IMR-90 (cell line): ENCODE measurements at regions not wholly inside any gene's neighbourhood (a gene's known extent, or its start where the extent isn't known, plus 50 kb on each side); places are given as distances from the start of the nearest gene placed in this dataset.

Experiments used
- ATAC-seq: fragments of 200-7000 bp; cut with Tn5 transposase; 2 replicates; pipeline ENCODE4 v1.9.1; 2020; ENCODE audit warnings: low read depth, mild to moderate bottlenecking, moderate library complexity
- BruUV-seq: library from RNA; stranded (reverse); fragments of 400-500 nt; replicated peaks from 2 replicates; lab custom pipeline; 2021; lab: Mats Ljungman, UMichigan
- CTCF ChIA-PET: fragments of 300-600 bp; formaldehyde crosslinking; extraction: SDS; loops from one replicate; lab custom pipeline; 2021; ENCODE audit warnings: antibody characterized with exemption; lab: Yijun Ruan, JAX
- POLR2A ChIA-PET: fragments of 300-600 bp; sonication (Branson Sonifier 250); formaldehyde crosslinking; loops from one replicate; lab custom pipeline; 2022; ENCODE audit warnings: antibody characterized with exemption; ENCODE audit not compliant: unreplicated experiment; lab: Charles Lee
- DNase-seq: peaks from one replicate; pipeline ENCODE4 v3.0.0; 2013
- H2AFZ ChIP-seq: replicated peaks from 2 replicates; pipeline ENCODE3; 2013; ENCODE audit warnings: low read length, mild to moderate bottlenecking; ENCODE audit not compliant: poor library complexity
- H2AK5ac ChIP-seq: 2 replicates; pipeline ENCODE4 v1.6.1; 2013; ENCODE audit warnings: low read depth, low read length, inconsistent platforms
- H2AK9ac ChIP-seq: replicated peaks from 2 replicates; pipeline ENCODE3; 2013; ENCODE audit warnings: mild to moderate bottlenecking, low read depth, low read length, moderate library complexity; ENCODE audit not compliant: poor library complexity
- H2BK120ac ChIP-seq: 2 replicates; pipeline ENCODE4 v1.6.1; 2013; ENCODE audit warnings: low read depth, low read length, inconsistent platforms
- H2BK15ac ChIP-seq: 3 replicates; pipeline ENCODE4 v1.6.1; 2013; ENCODE audit warnings: low read depth, low read length, inconsistent platforms
- H2BK20ac ChIP-seq: 2 replicates; pipeline ENCODE4 v1.6.1; 2013; ENCODE audit warnings: low read depth, mild to moderate bottlenecking, inconsistent platforms, low read length, moderate library complexity
- H2BK5ac ChIP-seq: 2 replicates; pipeline ENCODE4 v1.6.1; 2013; ENCODE audit warnings: mild to moderate bottlenecking, low read depth, low read length, inconsistent platforms; ENCODE audit not compliant: poor library complexity, severe bottlenecking
- H3K14ac ChIP-seq: replicated peaks from 2 replicates; pipeline ENCODE4 v1.6.1; 2013; ENCODE audit warnings: low read depth, low read length, inconsistent platforms
- H3K18ac ChIP-seq: 2 replicates; pipeline ENCODE4 v1.6.1; 2013; ENCODE audit warnings: low read depth, low read length, control low read depth
- H3K23ac ChIP-seq: 2 replicates; pipeline ENCODE4 v1.6.1; 2013; ENCODE audit warnings: low read depth, low read length, inconsistent platforms
- H3K27ac ChIP-seq: 2 replicates; pipeline ENCODE4 v1.5.1; 2013; ENCODE audit warnings: mild to moderate bottlenecking, control low read depth, low read length; ENCODE audit not compliant: insufficient read depth
- H3K27me3 ChIP-seq: 2 replicates; pipeline ENCODE4 v1.6.1; 2013; ENCODE audit warnings: low read length; ENCODE audit not compliant: control insufficient read depth, insufficient read depth
- H3K36me3 ChIP-seq: 2 replicates; pipeline ENCODE4 v1.6.1; 2013; ENCODE audit warnings: low read length, mixed read lengths; ENCODE audit not compliant: control insufficient read depth, insufficient read depth
- H3K4ac ChIP-seq: 2 replicates; pipeline ENCODE4 v1.6.1; 2013; ENCODE audit warnings: low read depth, low read length, inconsistent platforms
- H3K4me1 ChIP-seq: 2 replicates; pipeline ENCODE4 v1.6.1; 2013; ENCODE audit warnings: low read length, mixed read lengths; ENCODE audit not compliant: control insufficient read depth, insufficient read depth
- H3K4me2 ChIP-seq: 2 replicates; pipeline ENCODE4 v1.6.1; 2013; ENCODE audit warnings: low read depth, mild to moderate bottlenecking, control low read depth, low read length, moderate library complexity
- H3K4me3 ChIP-seq: 2 replicates; pipeline ENCODE4 v1.5.1; 2013; ENCODE audit warnings: low read depth, mild to moderate bottlenecking, control low read depth, low read length, moderate library complexity; ENCODE audit not compliant: insufficient read depth
- H3K56ac ChIP-seq: 2 replicates; pipeline ENCODE4 v1.6.1; 2013; ENCODE audit warnings: low read length, inconsistent platforms; ENCODE audit not compliant: insufficient read depth; ENCODE audit errors: extremely low read depth
- H3K79me1 ChIP-seq, 2 experiments: 2 replicates each; pipeline ENCODE4 v1.6.1; 2013; ENCODE audit warnings: low read length in 2 of 2, inconsistent platforms in 1 of 2, low read depth in 1 of 2
- H3K9ac ChIP-seq: 2 replicates; pipeline ENCODE4 v1.6.1; 2013; ENCODE audit warnings: low read depth, low read length, control low read depth
- H3K9me1 ChIP-seq: 2 replicates; pipeline ENCODE4 v1.6.1; 2013; ENCODE audit warnings: low read length, inconsistent platforms; ENCODE audit not compliant: insufficient read depth
- H3K9me3 ChIP-seq: 2 replicates; pipeline ENCODE4 v1.6.1; 2013; ENCODE audit warnings: low read length; ENCODE audit not compliant: control insufficient read depth, insufficient read depth
- H4K20me1 ChIP-seq: 2 replicates; pipeline ENCODE4 v1.6.1; 2013; ENCODE audit warnings: low read length, inconsistent platforms; ENCODE audit not compliant: insufficient read depth
- H4K5ac ChIP-seq: 2 replicates; pipeline ENCODE4 v1.6.1; 2013; ENCODE audit warnings: mild to moderate bottlenecking, low read depth, low read length, control low read depth
- H4K8ac ChIP-seq, 2 experiments: 2 replicates each; pipeline ENCODE4 v1.6.1; 2013; ENCODE audit warnings: low read depth in 2 of 2, low read length in 2 of 2, control low read depth in 1 of 2, inconsistent platforms in 1 of 2
- H4K91ac ChIP-seq: 2 replicates; pipeline ENCODE4 v1.6.1; 2013; ENCODE audit warnings: low read depth, low read length, inconsistent platforms; ENCODE audit not compliant: insufficient read depth
- BHLHE40 ChIP-seq: fragments of 150-350 bp; IDR thresholded peaks from 2 replicates; pipeline ENCODE4 v1.6.1; 2016; ENCODE audit warnings: mild to moderate bottlenecking, low read depth, low read length
- CEBPB ChIP-seq: IDR thresholded peaks from 2 replicates; pipeline ENCODE4 v1.6.1; 2012; ENCODE audit warnings: low read depth, low read length, improper control_type of control experiment
- CHD1 ChIP-seq: IDR thresholded peaks from 2 replicates; pipeline ENCODE4 v1.6.1; 2012; ENCODE audit warnings: low read depth, low read length, improper control_type of control experiment
- CTCF ChIP-seq: conservative IDR thresholded peaks from 2 replicates; pipeline ENCODE4 v1.5.1; 2012; ENCODE audit warnings: mild to moderate bottlenecking, low read depth, low read length, improper control_type of control experiment
- ELK1 ChIP-seq: fragments of 150-350 bp; IDR thresholded peaks from 2 replicates; pipeline ENCODE4 v1.6.1; 2016; ENCODE audit warnings: low read depth, mild to moderate bottlenecking, low read length, moderate library complexity, borderline replicate concordance
- FOS ChIP-seq: fragments of 150-350 bp; IDR thresholded peaks from 2 replicates; pipeline ENCODE4 v1.6.1; 2016; ENCODE audit warnings: low read depth, low read length
- MAFK ChIP-seq: IDR thresholded peaks from 2 replicates; pipeline ENCODE4 v1.6.1; 2012; ENCODE audit warnings: low read depth, low read length, improper control_type of control experiment
- MAZ ChIP-seq: IDR thresholded peaks from 2 replicates; pipeline ENCODE4 v1.6.1; 2012; ENCODE audit warnings: low read depth, mild to moderate bottlenecking, low read length, improper control_type of control experiment, moderate library complexity, borderline replicate concordance
- MXI1 ChIP-seq: IDR thresholded peaks from 2 replicates; pipeline ENCODE4 v1.6.1; 2012; ENCODE audit warnings: low read depth, mild to moderate bottlenecking, low read length, moderate library complexity, borderline replicate concordance
- NFE2L2 ChIP-seq: fragments of 150-350 bp; IDR thresholded peaks from 2 replicates; pipeline ENCODE4 v1.6.1; 2016; ENCODE audit warnings: low read depth, mild to moderate bottlenecking, low read length
- POLR2A ChIP-seq: IDR thresholded peaks from 2 replicates; pipeline ENCODE4 v1.6.1; 2012; ENCODE audit warnings: mild to moderate bottlenecking, low read depth, low read length
- RAD21 ChIP-seq: IDR thresholded peaks from 2 replicates; pipeline ENCODE4 v1.6.1; 2012; ENCODE audit warnings: low read length, improper control_type of control experiment
- RCOR1 ChIP-seq: IDR thresholded peaks from 2 replicates; pipeline ENCODE4 v1.6.1; 2012; ENCODE audit warnings: mild to moderate bottlenecking, low read length, improper control_type of control experiment; ENCODE audit not compliant: insufficient replicate concordance
- RFX5 ChIP-seq: IDR thresholded peaks from 2 replicates; pipeline ENCODE4 v1.8.0; 2012; ENCODE audit warnings: low read depth, mild to moderate bottlenecking, low read length, moderate library complexity
- SMC3 ChIP-seq: fragments of 150-350 bp; IDR thresholded peaks from 2 replicates; pipeline ENCODE4 v1.6.1; 2016; ENCODE audit warnings: low read depth, mild to moderate bottlenecking, antibody characterized with exemption, low read length, moderate library complexity
- USF2 ChIP-seq: fragments of 150-350 bp; IDR thresholded peaks from 2 replicates; pipeline ENCODE4 v1.6.1; 2017; ENCODE audit warnings: mild to moderate bottlenecking, antibody characterized with exemption, low read length, low read depth
- WGBS, 2 experiments: methylation state at CpG; one replicate each; pipeline versions ENCODE4 v1.1.5 to v1.1.7; 2013; ENCODE audit warnings: missing lambda C conversion rate in 2 of 2; ENCODE audit not compliant: insufficient read length in 1 of 2; ENCODE audit errors: extremely low coverage in 2 of 2; 5-methylcytosine and 5-hydroxymethylcytosine counted together
- dilution Hi-C: fragments of 300-500 bp; cut with HindIII; formaldehyde crosslinking; loops from one replicate; pipeline ENCODE4 v1.14.3; 2018; ENCODE audit warnings: low sequenced_read_pairs; ENCODE audit not compliant: unreplicated experiment
- in situ Hi-C: fragments of 300-500 bp; cut with MboI; formaldehyde crosslinking; loops from 3 replicates; pipeline ENCODE4 v1.14.3; 2019; ENCODE audit warnings: low sequenced_read_pairs, inconsistent platforms, mixed read lengths
- intact Hi-C: fragments of 100-400 bp; cut with micrococcal nuclease; formaldehyde crosslinking; loops from 2 replicates; pipeline ENCODE4 v1.10.0; 2022

GRCh38 chr2:12391116-12391515 lies 325.6 kb upstream of the TRIB2 start:
- H2AK5ac ChIP-seq: no peak overlapping the region
- H4K91ac ChIP-seq: no peak overlapping the region
- no peaks in the 10 kb centered on the region for H3K79me1 ChIP-seq
- no peak overlapping the region for H3K14ac ChIP-seq
- H3K9me3 ChIP-seq: no peaks in the 10 kb centered on the region
- CTCF ChIA-PET: interaction anchor here (2.1 kb wide), 1 partner anchor 10 kb away, joined by 5 read pairs; no protein-coding TSS in a partner anchor
- dilution Hi-C loops (no loop called here), intact Hi-C loops (no loop called here), in situ Hi-C loops (no loop called here)
- H3K4ac ChIP-seq: no peak overlapping the region
- no peak overlapping the region for H3K23ac ChIP-seq
- H3K4me2 ChIP-seq: no peak overlapping the region
- no peak overlapping the region for H4K5ac ChIP-seq
- H3K36me3 ChIP-seq: no peaks in the 10 kb centered on the region
- TF ChIP-seq MAFK (no peak), NFE2L2 (no peak), MXI1 (no peak), MAZ (no peak), CEBPB (no peak), CTCF (no peak), ELK1 (no peak), CHD1 (no peak), FOS (no peak), POLR2A (no peak), USF2 (no peak), SMC3 (no peak), RAD21 (no peak), BHLHE40 (no peak), RFX5 (no peak), RCOR1 (no peak)
- no peak for DNase-seq
- H3K9ac ChIP-seq: no peak overlapping the region
- no peak overlapping the region for H2BK5ac ChIP-seq
- H3K4me3 ChIP-seq: no peak overlapping the region
- H2BK20ac ChIP-seq: no peak overlapping the region
- H4K20me1 ChIP-seq: no peaks in the 10 kb centered on the region
- no peak overlapping the region for H3K18ac ChIP-seq
- ATAC-seq: no peak
- 80% methylated on average over 1 of the region's 2 CpGs; no CpG with 5 or more reads in 1 of the 2 experiments for WGBS, 2 experiments
- H3K4me1 ChIP-seq: no peaks in the 10 kb centered on the region
- no peak overlapping the region for H4K8ac ChIP-seq
- no peak overlapping the region for H3K56ac ChIP-seq
- peaks cover 2% of the 10 kb centered on the region; the same call in 1 of the 2 replicates for H3K27me3 ChIP-seq
- H2AFZ ChIP-seq: no peak overlapping the region
- H3K9me1 ChIP-seq: no peaks in the 10 kb centered on the region
- H3K27ac ChIP-seq: no peak overlapping the region
- POLR2A ChIA-PET: no interaction called here
- H2BK120ac ChIP-seq: no peak overlapping the region
- no peak overlapping the region for H2AK9ac ChIP-seq
- no TSS peak for BruUV-seq
- no peak overlapping the region for H2BK15ac ChIP-seq
